Gastrocnemius medialis (tissue), 4 donors: ENCODE measurements at regions not wholly inside any gene's neighbourhood (a gene's known extent, or its start where the extent isn't known, plus 50 kb on each side); places are given as distances from the start of the nearest gene placed in this dataset.

ENCODE experiments used
- CTCF ChIP-seq, 5 experiments: fragments of 450-650 bp in 3 of 5; fragments of 200-600 bp in 2 of 5; sonication (generic) in 2 of 5; IDR thresholded peaks in 4 of 5; conservative IDR thresholded peaks in 1 of 5; 1 replicate in 4 of 5; 2 replicates in 1 of 5; pipeline ENCODE4 v1.5.1; 2016 to 2019; ENCODE audit warnings: antibody characterized with exemption in 5 of 5, mild to moderate bottlenecking in 3 of 5, moderate library complexity in 3 of 5
- POLR2A ChIP-seq, 2 donors: fragments of 450-650 bp; IDR thresholded peaks; one replicate each; pipeline ENCODE4 v1.6.1; 2017; ENCODE audit warnings: antibody characterized with exemption in 2 of 2, mild to moderate bottlenecking in 2 of 2, moderate library complexity in 2 of 2

GRCh38 chr3:74531491-74531890, 83.0 kb downstream of the CNTN3 start:
- no peak for TF ChIP-seq CTCF (IDR thresholded peaks at IDR 0.05 in 4 of 5, conservative IDR thresholded peaks at IDR 0.05 in 1 of 5)
- TF ChIP-seq POLR2A (IDR thresholded peaks at IDR 0.05), result no peak
